CD4-positive, alpha-beta T cell (primary cell): ENCODE measurements at regions not wholly inside any gene's neighbourhood (a gene's known extent, or its start where the extent isn't known, plus 50 kb on each side); places are given as distances from the start of the nearest gene placed in this dataset.

ENCODE experiments used
- ATAC-seq: fragments of 200-7000 bp; cut with Tn5 transposase; one replicate; pipeline ENCODE4 v1.10.0; 2022; ENCODE audit warnings: mild to moderate bottlenecking; ENCODE audit not compliant: poor library complexity
- CTCF ChIA-PET: fragments of 350-600 bp; sonication (Branson Sonifier 250); formaldehyde crosslinking; loops from one replicate; lab custom pipeline; 2021; ENCODE audit warnings: antibody characterized with exemption, inconsistent platforms; lab: Charles Lee
- POLR2A ChIA-PET: fragments of 350-600 bp; sonication (Branson Sonifier 250); formaldehyde crosslinking; loops from one replicate; lab custom pipeline; 2021; ENCODE audit warnings: antibody characterized with exemption, inconsistent platforms; lab: Charles Lee
- DNase-seq, 14 experiments: peaks; one replicate each; pipeline ENCODE4 v3.0.0-alpha.2; 2013 to 2020; ENCODE audit warnings: mixed read lengths in 2 of 14
- H3K27ac ChIP-seq, 2 donors: one replicate each; pipeline versions ENCODE4 v1.5.1 to v1.7.0; 2013; ENCODE audit warnings: low read length in 2 of 2, low read depth in 1 of 2, mild to moderate bottlenecking in 1 of 2
- H3K27me3 ChIP-seq, 2 experiments: 1 replicate in 1 of 2; 2 replicates in 1 of 2; pipeline versions ENCODE4 v1.6.1 to v1.7.0; 2013; ENCODE audit warnings: low read length in 2 of 2, control low read depth in 1 of 2, mild to moderate bottlenecking in 1 of 2, moderate library complexity in 1 of 2; ENCODE audit not compliant: insufficient read depth in 2 of 2, control insufficient read depth in 1 of 2
- H3K36me3 ChIP-seq: one replicate; pipeline ENCODE4 v1.6.1; 2013; ENCODE audit warnings: low read length, control low read depth; ENCODE audit not compliant: insufficient read depth
- H3K4me1 ChIP-seq: one replicate; pipeline ENCODE4 v1.6.1; 2013; ENCODE audit warnings: low read length, control low read depth; ENCODE audit not compliant: insufficient read depth
- H3K4me3 ChIP-seq: one replicate; pipeline ENCODE4 v1.5.1; 2013; ENCODE audit warnings: mild to moderate bottlenecking, low read length, moderate library complexity
- H3K9me3 ChIP-seq, 2 experiments: 1 replicate in 1 of 2; 2 replicates in 1 of 2; pipeline versions ENCODE4 v1.6.1 to v1.7.0; 2013; ENCODE audit warnings: low read length in 2 of 2, mild to moderate bottlenecking in 2 of 2, control low read depth in 1 of 2, moderate library complexity in 1 of 2; ENCODE audit not compliant: control insufficient read depth in 1 of 2, insufficient read depth in 1 of 2
- H3K27ac Mint-ChIP-seq: one replicate; pipeline ENCODE4 v1.8.0; 2020; ENCODE audit warnings: mixed read lengths
- H3K27me3 Mint-ChIP-seq: one replicate; pipeline ENCODE4 v1.8.0; 2021; ENCODE audit warnings: mixed read lengths
- H3K36me3 Mint-ChIP-seq: one replicate; pipeline ENCODE4 v1.8.0; 2021; ENCODE audit warnings: low read depth, mixed read lengths
- H3K4me1 Mint-ChIP-seq: one replicate; pipeline ENCODE4 v1.8.0; 2021; ENCODE audit warnings: low read depth, mixed read lengths
- H3K4me3 Mint-ChIP-seq: one replicate; pipeline ENCODE4 v1.8.0; 2020; ENCODE audit warnings: mild to moderate bottlenecking, mixed read lengths
- H3K9me3 Mint-ChIP-seq: one replicate; pipeline ENCODE4 v1.8.0; 2020; ENCODE audit warnings: mixed read lengths
- intact Hi-C, 2 experiments: fragments of 100-400 bp; cut with DNase I in 1 of 2; cut with micrococcal nuclease in 1 of 2; formaldehyde crosslinking; loops; one replicate each; pipeline versions ENCODE4 v1.15.1 to v1.9.0; 2023 to 2025; cut with DNase I, micrococcal nuclease
- TF ChIP-seq, protein P1 (sequence below): fragments of 200-600 bp; IDR thresholded peaks from one replicate; pipeline ENCODE4 v1.8.0; 2022; ENCODE audit warnings: antibody characterized with exemption, mild to moderate bottlenecking

DNA sequence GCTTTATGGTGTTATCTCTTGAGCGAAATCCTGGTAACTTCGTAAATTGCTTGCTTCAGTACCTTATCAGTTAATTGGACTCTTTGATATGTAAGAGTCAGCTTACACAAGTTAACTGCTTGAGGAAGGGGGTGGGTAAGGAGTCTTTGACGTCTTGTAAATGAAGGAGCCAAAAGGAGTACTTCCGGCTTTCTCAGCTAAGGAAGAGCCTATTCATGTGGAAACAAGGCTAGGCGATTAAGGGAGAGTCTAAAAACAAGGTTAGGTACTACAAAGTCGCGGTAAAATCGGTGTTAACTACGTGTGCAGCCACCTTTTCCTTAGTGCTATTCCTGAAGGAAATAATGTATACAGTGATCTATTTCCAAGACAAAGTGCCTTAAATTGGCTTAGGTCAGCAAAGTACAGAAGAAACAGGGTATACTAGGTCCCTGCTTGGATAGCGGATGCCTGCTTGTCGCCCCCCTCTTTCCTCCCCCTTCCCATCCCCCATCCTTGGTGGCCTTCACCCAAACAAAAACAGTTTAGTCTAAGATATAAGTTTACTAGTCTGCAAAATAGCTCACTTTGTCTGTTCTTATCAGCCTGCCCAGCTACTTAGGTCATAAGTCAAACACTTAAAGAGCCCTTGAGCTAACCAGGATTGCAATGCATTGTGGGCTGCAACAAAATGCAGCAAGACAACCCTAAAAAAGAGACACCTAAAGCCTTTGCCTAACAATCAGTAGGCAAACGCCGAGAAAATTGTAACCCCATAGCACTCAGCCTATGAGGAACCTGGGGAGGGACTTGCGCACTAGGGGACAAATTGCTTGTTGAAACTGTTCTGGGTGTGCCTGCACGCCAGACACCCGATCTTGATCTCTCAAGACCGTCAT, 147.3 kb downstream of the TRIM27 start:
- TF ChIP-seq, protein P1, sequence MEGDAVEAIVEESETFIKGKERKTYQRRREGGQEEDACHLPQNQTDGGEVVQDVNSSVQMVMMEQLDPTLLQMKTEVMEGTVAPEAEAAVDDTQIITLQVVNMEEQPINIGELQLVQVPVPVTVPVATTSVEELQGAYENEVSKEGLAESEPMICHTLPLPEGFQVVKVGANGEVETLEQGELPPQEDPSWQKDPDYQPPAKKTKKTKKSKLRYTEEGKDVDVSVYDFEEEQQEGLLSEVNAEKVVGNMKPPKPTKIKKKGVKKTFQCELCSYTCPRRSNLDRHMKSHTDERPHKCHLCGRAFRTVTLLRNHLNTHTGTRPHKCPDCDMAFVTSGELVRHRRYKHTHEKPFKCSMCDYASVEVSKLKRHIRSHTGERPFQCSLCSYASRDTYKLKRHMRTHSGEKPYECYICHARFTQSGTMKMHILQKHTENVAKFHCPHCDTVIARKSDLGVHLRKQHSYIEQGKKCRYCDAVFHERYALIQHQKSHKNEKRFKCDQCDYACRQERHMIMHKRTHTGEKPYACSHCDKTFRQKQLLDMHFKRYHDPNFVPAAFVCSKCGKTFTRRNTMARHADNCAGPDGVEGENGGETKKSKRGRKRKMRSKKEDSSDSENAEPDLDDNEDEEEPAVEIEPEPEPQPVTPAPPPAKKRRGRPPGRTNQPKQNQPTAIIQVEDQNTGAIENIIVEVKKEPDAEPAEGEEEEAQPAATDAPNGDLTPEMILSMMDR = no peak
- Histone ChIP-seq H3K27me3 (peaks cover 90 to 94% of the 10 kb centered on the region in 2 experiments), H3K36me3 (no peaks in the 10 kb centered on the region), H3K9me3 (peaks cover 33 to 42% of the 10 kb centered on the region in 2 experiments), H3K4me3 (no peak overlapping the region), H3K4me1 (peaks cover 7% of the 10 kb centered on the region), H3K27ac (no peak overlapping the region)
- peaks cover 7% of the 10 kb centered on the region for H3K4me1 Mint-ChIP-seq
- ChIA-PET CTCF (no interaction called here), POLR2A (no interaction called here)
- no peak overlapping the region for H3K4me3 Mint-ChIP-seq
- intact Hi-C loops = loop anchor here in 1 of 2 experiments (10.0 kb wide), 1 partner anchor 1482 kb away; no protein-coding TSS in a partner anchor
- peaks cover 18% of the 10 kb centered on the region for H3K9me3 Mint-ChIP-seq
- H3K36me3 Mint-ChIP-seq = peaks cover 10% of the 10 kb centered on the region
- ATAC-seq (no peak), DNase-seq (no peak)
- H3K27ac Mint-ChIP-seq = no peak overlapping the region
- H3K27me3 Mint-ChIP-seq = peaks cover 98% of the 10 kb centered on the region

DNA sequence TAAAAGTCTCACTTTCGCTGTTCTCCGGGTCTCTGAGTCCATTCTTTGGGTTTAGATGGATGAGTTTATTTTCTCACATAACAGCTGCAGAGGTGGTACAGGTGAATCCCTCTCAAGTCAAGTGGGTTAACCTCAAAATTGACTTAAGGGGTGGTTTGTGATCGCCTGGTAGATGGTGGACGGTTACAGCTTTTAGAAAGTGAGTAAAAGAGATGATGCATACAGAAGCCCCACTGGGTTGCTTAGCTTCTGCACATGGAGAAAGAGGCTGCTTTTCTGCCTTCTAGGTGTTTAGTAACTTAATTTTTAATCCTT, 146.7 kb downstream of the TRIM27 start:
- Histone ChIP-seq H3K4me3 (no peak overlapping the region), H3K36me3 (no peaks in the 10 kb centered on the region), H3K4me1 (peaks cover 10% of the 10 kb centered on the region), H3K9me3 (peaks cover 32 to 42% of the 10 kb centered on the region in 2 experiments), H3K27ac (no peak overlapping the region), H3K27me3 (peaks cover 90 to 94% of the 10 kb centered on the region in 2 experiments)
- DNase-seq (no peak), ATAC-seq (no peak)
- ChIA-PET CTCF (no interaction called here), POLR2A (no interaction called here)
- TF ChIP-seq, protein P1 = no peak
- H3K4me1 Mint-ChIP-seq = peaks cover 7% of the 10 kb centered on the region
- H3K4me3 Mint-ChIP-seq = no peak overlapping the region
- peaks cover 10% of the 10 kb centered on the region for H3K36me3 Mint-ChIP-seq
- H3K9me3 Mint-ChIP-seq = peaks cover 18% of the 10 kb centered on the region
- peaks cover 98% of the 10 kb centered on the region for H3K27me3 Mint-ChIP-seq
- intact Hi-C loops = loop anchor here in 1 of 2 experiments (10.0 kb wide), 1 partner anchor 1482 kb away; no protein-coding TSS in a partner anchor
- H3K27ac Mint-ChIP-seq = no peak overlapping the region

DNA sequence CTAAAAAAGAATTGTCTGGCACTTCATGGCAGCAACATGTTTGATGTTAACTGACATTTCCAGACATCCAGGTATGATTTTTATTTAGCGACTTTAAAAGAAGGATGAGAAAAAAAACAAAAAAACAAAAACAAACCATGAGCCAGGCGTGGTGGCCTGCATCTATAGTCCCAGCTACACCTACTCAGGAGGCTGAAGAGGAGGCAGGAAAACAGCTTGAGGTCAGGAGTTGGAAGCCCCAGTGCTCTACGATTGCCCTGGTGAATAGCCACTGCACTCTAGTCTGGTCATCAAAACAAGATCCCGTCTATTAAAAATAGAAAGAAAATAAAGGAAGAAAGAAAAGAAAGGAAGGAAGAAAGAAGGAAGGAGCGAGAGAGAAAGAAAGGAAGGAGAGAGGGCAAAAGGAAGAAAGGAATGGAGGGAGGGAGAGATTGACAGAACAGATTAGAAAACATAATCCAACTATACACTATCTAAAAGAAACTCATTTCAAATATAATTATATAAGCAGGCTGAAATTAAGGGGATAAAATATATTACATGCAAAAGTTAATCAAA, 141.6 kb downstream of the TRIM27 start:
- H3K27ac ChIP-seq = no peak overlapping the region
- H3K4me1 ChIP-seq = peaks cover 4% of the 10 kb centered on the region
- ChIA-PET CTCF (interaction anchor here (0.6 kb wide), 1 partner anchor 419 kb away, joined by 5 read pairs; no protein-coding TSS in a partner anchor), POLR2A (interaction anchor here (0.7 kb wide), 1 partner anchor 975 kb away, joined by 4 read pairs; no protein-coding TSS in a partner anchor)
- no peak for ATAC-seq
- TF ChIP-seq, protein P1 = no peak
- no peak overlapping the region for H3K4me3 Mint-ChIP-seq
- H3K36me3 ChIP-seq = no peaks in the 10 kb centered on the region
- peaks cover 24 to 49% of the 10 kb centered on the region in 2 experiments for H3K9me3 ChIP-seq
- peaks cover 77 to 84% of the 10 kb centered on the region in 2 experiments for H3K27me3 ChIP-seq
- no peak overlapping the region for H3K27ac Mint-ChIP-seq
- H3K9me3 Mint-ChIP-seq = peaks cover 14% of the 10 kb centered on the region
- H3K27me3 Mint-ChIP-seq = peaks cover 98% of the 10 kb centered on the region
- intact Hi-C loops = loop anchor here in 1 of 2 experiments (5.0 to 10.0 kb wide), 2 partner anchors 35 to 47 kb away; no protein-coding TSS in a partner anchor
- H3K4me1 Mint-ChIP-seq = no peaks in the 10 kb centered on the region
- DNase-seq = no peak
- H3K4me3 ChIP-seq = no peak overlapping the region
- H3K36me3 Mint-ChIP-seq = peaks cover 4% of the 10 kb centered on the region
